Islet of Langerhans (tissue), 1 donor: ENCODE measurements at regions not wholly inside any gene's neighbourhood (a gene's known extent, or its start where the extent isn't known, plus 50 kb on each side); places are given as distances from the start of the nearest gene placed in this dataset.
"Not testable (repeated sequence)": the region's sequence is repeated elsewhere in the genome, so short reads cannot be mapped to it uniquely, and the experiment has no call there.

Experiments
- FAIRE-seq: peaks from one replicate; lab custom pipeline; 2011; peaks lifted over from hg19 to GRCh38; lab: Jason Lieb, UNC

GRCh38 chrX:123788193-123788592, 55.3 kb upstream of the THOC2 start:
- not testable (repeated sequence) for FAIRE-seq

GRCh38 chrX:123788744-123789143, 55.9 kb upstream of the THOC2 start:
- no peak for FAIRE-seq

- FAIRE-seq: no peak
Measured at GRCh38 chrX:123797543-123798447, 62.1 kb upstream of the XIAP start.

GRCh38 chrX:123798706-123799430, 61.0 kb upstream of the XIAP start:
- FAIRE-seq: peak; percentile 53

GRCh38 chrX:123801901-123802300, 58.0 kb upstream of the XIAP start:
- no peak for FAIRE-seq

- FAIRE-seq: peak; percentile 99
Measured at GRCh38 chrX:123803331-123803983, 56.4 kb upstream of the XIAP start.

GRCh38 chrX:123803984-123804365, 55.9 kb upstream of the XIAP start:
- FAIRE-seq: not testable (repeated sequence)

- no peak for FAIRE-seq
Measured at GRCh38 chrX:123807835-123808416, 51.9 kb upstream of the XIAP start.

- FAIRE-seq: no peak
Measured at GRCh38 chrX:123809854-123810375, 49.9 kb upstream of the XIAP start.
